Neural cell (in vitro differentiated cells): ENCODE measurements at regions not wholly inside any gene's neighbourhood (a gene's known extent, or its start where the extent isn't known, plus 50 kb on each side); places are given as distances from the start of the nearest gene placed in this dataset.

Source experiments
- EP300 ChIP-seq: fragments of 450-650 bp; conservative IDR thresholded peaks from 2 replicates; pipeline ENCODE4 v1.6.1; 2014; ENCODE audit warnings: antibody characterized with exemption, mild to moderate bottlenecking, moderate library complexity; ENCODE audit not compliant: poor library complexity, severe bottlenecking
- EZH2 ChIP-seq: fragments of 200-600, 300-800 bp; shearing (Covaris generic), sonication (generic); IDR thresholded peaks from 2 replicates; pipeline ENCODE4 v1.6.1; 2014; ENCODE audit warnings: antibody characterized with exemption, low read length, borderline replicate concordance, mild to moderate bottlenecking; ENCODE audit not compliant: insufficient read depth, poor library complexity, severe bottlenecking
- MXI1 ChIP-seq: fragments of 450-650 bp; conservative IDR thresholded peaks from 2 replicates; pipeline ENCODE4 v1.6.1; 2014; ENCODE audit warnings: antibody characterized with exemption, mild to moderate bottlenecking; ENCODE audit not compliant: poor library complexity, severe bottlenecking
- POLR2AphosphoS5 ChIP-seq: IDR thresholded peaks from 2 replicates; pipeline ENCODE4 v1.6.1; 2012
- RAD21 ChIP-seq: fragments of 450-650 bp; conservative IDR thresholded peaks from 2 replicates; pipeline ENCODE4 v1.6.1; 2014; ENCODE audit warnings: antibody characterized with exemption, mild to moderate bottlenecking, moderate library complexity
- SMC3 ChIP-seq: fragments of 450-650 bp; conservative IDR thresholded peaks from 2 replicates; pipeline ENCODE4 v1.6.1; 2014; ENCODE audit warnings: antibody characterized with exemption, mild to moderate bottlenecking, moderate library complexity; ENCODE audit not compliant: poor library complexity
- TAF1 ChIP-seq: IDR thresholded peaks from 2 replicates; pipeline ENCODE4 v1.6.1; 2012; ENCODE audit warnings: low read depth
- TF ChIP-seq, protein P1 (sequence below): fragments of 450-650 bp; IDR thresholded peaks from 2 replicates; pipeline ENCODE4 v1.5.1; 2014; ENCODE audit warnings: antibody characterized with exemption, mild to moderate bottlenecking, moderate library complexity; ENCODE audit not compliant: poor library complexity, severe bottlenecking
- TF ChIP-seq, protein P2 (sequence below): IDR thresholded peaks from 2 replicates; pipeline ENCODE4 v1.6.1; 2012; ENCODE audit warnings: borderline replicate concordance

DNA sequence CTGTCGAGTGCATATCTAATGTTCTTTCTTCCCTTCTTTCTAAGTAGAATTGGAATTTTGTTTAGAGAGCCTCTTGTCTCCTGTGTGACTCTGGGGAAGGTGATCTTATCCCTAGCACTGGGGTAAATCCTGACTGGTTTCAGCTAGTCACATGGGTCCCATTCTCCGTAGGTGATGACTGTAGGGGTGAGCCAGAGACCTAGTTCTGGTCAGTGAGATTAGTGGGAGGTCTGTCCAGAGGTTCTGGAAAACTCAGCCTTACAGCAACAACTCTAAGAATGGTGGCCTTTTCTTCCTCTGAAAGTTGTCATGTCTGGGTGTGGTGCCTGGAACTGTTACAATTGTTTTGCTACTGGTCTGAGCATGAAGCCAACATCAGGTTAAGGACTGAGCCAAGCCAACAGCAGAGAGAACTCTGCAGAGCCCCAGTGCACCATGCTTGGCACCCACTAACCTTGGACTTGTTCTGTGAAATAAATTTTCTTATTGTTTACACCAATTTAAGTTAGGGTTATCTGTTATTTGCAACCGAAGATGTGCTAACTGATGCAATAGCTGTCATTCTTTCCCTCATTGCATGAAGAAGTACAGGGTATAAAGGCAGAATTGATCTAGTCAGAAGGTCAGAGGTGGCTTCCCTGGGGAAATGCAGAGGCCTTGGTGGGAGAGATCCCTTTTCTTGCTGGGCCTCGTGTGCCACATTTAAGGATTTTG lies 56.8 kb upstream of the TULP4 start:
- TF ChIP-seq POLR2AphosphoS5, result no peak
- TF ChIP-seq, protein P1, sequence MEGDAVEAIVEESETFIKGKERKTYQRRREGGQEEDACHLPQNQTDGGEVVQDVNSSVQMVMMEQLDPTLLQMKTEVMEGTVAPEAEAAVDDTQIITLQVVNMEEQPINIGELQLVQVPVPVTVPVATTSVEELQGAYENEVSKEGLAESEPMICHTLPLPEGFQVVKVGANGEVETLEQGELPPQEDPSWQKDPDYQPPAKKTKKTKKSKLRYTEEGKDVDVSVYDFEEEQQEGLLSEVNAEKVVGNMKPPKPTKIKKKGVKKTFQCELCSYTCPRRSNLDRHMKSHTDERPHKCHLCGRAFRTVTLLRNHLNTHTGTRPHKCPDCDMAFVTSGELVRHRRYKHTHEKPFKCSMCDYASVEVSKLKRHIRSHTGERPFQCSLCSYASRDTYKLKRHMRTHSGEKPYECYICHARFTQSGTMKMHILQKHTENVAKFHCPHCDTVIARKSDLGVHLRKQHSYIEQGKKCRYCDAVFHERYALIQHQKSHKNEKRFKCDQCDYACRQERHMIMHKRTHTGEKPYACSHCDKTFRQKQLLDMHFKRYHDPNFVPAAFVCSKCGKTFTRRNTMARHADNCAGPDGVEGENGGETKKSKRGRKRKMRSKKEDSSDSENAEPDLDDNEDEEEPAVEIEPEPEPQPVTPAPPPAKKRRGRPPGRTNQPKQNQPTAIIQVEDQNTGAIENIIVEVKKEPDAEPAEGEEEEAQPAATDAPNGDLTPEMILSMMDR, result no peak
- TF ChIP-seq TAF1, result no peak
- TF ChIP-seq, protein P2, sequence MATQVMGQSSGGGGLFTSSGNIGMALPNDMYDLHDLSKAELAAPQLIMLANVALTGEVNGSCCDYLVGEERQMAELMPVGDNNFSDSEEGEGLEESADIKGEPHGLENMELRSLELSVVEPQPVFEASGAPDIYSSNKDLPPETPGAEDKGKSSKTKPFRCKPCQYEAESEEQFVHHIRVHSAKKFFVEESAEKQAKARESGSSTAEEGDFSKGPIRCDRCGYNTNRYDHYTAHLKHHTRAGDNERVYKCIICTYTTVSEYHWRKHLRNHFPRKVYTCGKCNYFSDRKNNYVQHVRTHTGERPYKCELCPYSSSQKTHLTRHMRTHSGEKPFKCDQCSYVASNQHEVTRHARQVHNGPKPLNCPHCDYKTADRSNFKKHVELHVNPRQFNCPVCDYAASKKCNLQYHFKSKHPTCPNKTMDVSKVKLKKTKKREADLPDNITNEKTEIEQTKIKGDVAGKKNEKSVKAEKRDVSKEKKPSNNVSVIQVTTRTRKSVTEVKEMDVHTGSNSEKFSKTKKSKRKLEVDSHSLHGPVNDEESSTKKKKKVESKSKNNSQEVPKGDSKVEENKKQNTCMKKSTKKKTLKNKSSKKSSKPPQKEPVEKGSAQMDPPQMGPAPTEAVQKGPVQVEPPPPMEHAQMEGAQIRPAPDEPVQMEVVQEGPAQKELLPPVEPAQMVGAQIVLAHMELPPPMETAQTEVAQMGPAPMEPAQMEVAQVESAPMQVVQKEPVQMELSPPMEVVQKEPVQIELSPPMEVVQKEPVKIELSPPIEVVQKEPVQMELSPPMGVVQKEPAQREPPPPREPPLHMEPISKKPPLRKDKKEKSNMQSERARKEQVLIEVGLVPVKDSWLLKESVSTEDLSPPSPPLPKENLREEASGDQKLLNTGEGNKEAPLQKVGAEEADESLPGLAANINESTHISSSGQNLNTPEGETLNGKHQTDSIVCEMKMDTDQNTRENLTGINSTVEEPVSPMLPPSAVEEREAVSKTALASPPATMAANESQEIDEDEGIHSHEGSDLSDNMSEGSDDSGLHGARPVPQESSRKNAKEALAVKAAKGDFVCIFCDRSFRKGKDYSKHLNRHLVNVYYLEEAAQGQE, result no peak
- TF ChIP-seq MXI1, result no peak
- no peak for TF ChIP-seq SMC3
- TF ChIP-seq EP300, result no peak
- TF ChIP-seq EZH2, result no peak
- no peak for TF ChIP-seq RAD21
